ENCODE measurements at regions not wholly inside any gene's neighbourhood (a gene's known extent, or its start where the extent isn't known, plus 50 kb on each side); places are given as distances from the start of the nearest gene placed in this dataset.

- H3K27me3 Mint-ChIP-seq (ENCODE audit: low read depth in 3 of 3), result peaks cover 0 to 1% (median 0%) of the 10 kb centered on the region in 3 donors
- H3K4me1 Mint-ChIP-seq, result no peaks in the 10 kb centered on the region
- Histone ChIP-seq H3K36me3 (replicated peaks in 1 of 2; ENCODE audit: control insufficient read depth in 1 of 2, insufficient read depth in 2 of 2, low read length in 2 of 2) (no peaks in the 10 kb centered on the region), H2AFZ (ENCODE audit: insufficient read depth, low read depth, low read length, poor library complexity, severe bottlenecking) (no peak overlapping the region), H3K4me3 (replicated peaks in 1 of 3; ENCODE audit: low read depth in 2 of 3, low read length in 3 of 3) (no peak overlapping the region), H3K4me1 (ENCODE audit: control insufficient read depth in 1 of 2, insufficient read depth in 2 of 2, low read length in 2 of 2) (no peaks in the 10 kb centered on the region), H3K79me2 (ENCODE audit: insufficient read depth, low read length) (no peaks in the 10 kb centered on the region), H3K4me2 (replicated peaks; ENCODE audit: extremely low read depth, low read length, poor library complexity, severe bottlenecking) (no peak overlapping the region), H3K27me3 (ENCODE audit: control insufficient read depth in 2 of 2, insufficient read depth in 2 of 2, low read length in 2 of 2) (no peaks in the 10 kb centered on the region), H3K9me3 (replicated peaks in 1 of 2; ENCODE audit: control insufficient read depth in 1 of 2, insufficient read depth in 1 of 2, low read length in 2 of 2) (no peaks in the 10 kb centered on the region), H4K20me1 (ENCODE audit: insufficient read depth, low read length) (no peaks in the 10 kb centered on the region), H3K27ac (ENCODE audit: low read depth in 1 of 2, low read length in 2 of 2) (no peak overlapping the region), H3K9ac (ENCODE audit: insufficient read depth, low read length, poor library complexity, severe bottlenecking) (no peak overlapping the region)
- H3K36me3 Mint-ChIP-seq, result no peaks in the 10 kb centered on the region
- no peak overlapping the region for H3K4me3 Mint-ChIP-seq
- WGBS (ENCODE audit: insufficient coverage), result no CpG with 5 or more reads among the region's 1 CpG
- intact Hi-C loops (cut with micrococcal nuclease), result no loop called here
- no peak for TF ChIP-seq CTCF (IDR thresholded peaks at IDR 0.05)
- H3K9me3 Mint-ChIP-seq, result peaks cover 0 to 3% (median 2%) of the 10 kb centered on the region in 7 donors
- H3K27ac Mint-ChIP-seq, result no peak overlapping the region
- DNase-seq, result no peak
Observed at GRCh38 chr2:192749611-192750200, 555.0 kb upstream of the TMEFF2 start.

DNA sequence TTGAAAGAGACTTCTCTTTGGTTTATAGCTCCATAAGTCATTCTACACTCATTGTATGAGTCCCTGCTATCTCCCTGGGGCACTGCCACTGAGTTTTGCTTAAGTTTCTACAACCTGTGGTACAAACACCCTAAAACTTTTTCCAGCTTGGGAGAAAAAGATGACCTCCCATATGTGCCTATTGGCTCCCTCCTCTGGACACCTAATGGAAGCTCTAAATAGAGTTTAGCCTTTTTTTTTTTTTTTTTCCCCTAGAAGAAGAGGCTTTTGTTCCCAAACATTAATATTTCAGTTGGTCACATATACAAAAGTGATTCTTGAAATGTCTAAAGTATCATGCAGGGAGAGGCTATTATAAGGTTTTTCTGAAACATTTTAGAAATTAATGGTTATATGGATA is 547.2 kb upstream of the TMEFF2 start:
- Mint-ChIP-seq H3K36me3 (no peaks in the 10 kb centered on the region), H3K4me1 (no peaks in the 10 kb centered on the region), H3K27me3 (ENCODE audit: low read depth in 3 of 3) (no peaks in the 10 kb centered on the region), H3K4me3 (no peak overlapping the region), H3K27ac (no peak overlapping the region), H3K9me3 (peaks cover 0 to 2% (median 0%) of the 10 kb centered on the region in 7 donors)
- no peaks in the 10 kb centered on the region for H4K20me1 ChIP-seq (ENCODE audit: insufficient read depth, low read length)
- no peak for TF ChIP-seq CTCF (IDR thresholded peaks at IDR 0.05)
- H3K9ac ChIP-seq (ENCODE audit: insufficient read depth, low read length, poor library complexity, severe bottlenecking), result no peak overlapping the region
- no peaks in the 10 kb centered on the region for H3K27me3 ChIP-seq (ENCODE audit: control insufficient read depth in 2 of 2, insufficient read depth in 2 of 2, low read length in 2 of 2)
- H3K4me2 ChIP-seq (replicated peaks; ENCODE audit: extremely low read depth, low read length, poor library complexity, severe bottlenecking), result no peak overlapping the region
- intact Hi-C loops (cut with micrococcal nuclease), result no loop called here
- no peak overlapping the region for H3K27ac ChIP-seq (ENCODE audit: low read depth in 1 of 2, low read length in 2 of 2)
- no peaks in the 10 kb centered on the region for H3K4me1 ChIP-seq (ENCODE audit: control insufficient read depth in 1 of 2, insufficient read depth in 2 of 2, low read length in 2 of 2)
- no peak overlapping the region for H2AFZ ChIP-seq (ENCODE audit: insufficient read depth, low read depth, low read length, poor library complexity, severe bottlenecking)
- H3K4me3 ChIP-seq (replicated peaks in 1 of 3; ENCODE audit: low read depth in 2 of 3, low read length in 3 of 3), result no peak overlapping the region
- DNase-seq, result no peak
- peaks cover 0 to 2% of the 10 kb centered on the region in 2 donors for H3K9me3 ChIP-seq (replicated peaks in 1 of 2; ENCODE audit: control insufficient read depth in 1 of 2, insufficient read depth in 1 of 2, low read length in 2 of 2)
- no peaks in the 10 kb centered on the region for H3K36me3 ChIP-seq (replicated peaks in 1 of 2; ENCODE audit: control insufficient read depth in 1 of 2, insufficient read depth in 2 of 2, low read length in 2 of 2)
- H3K79me2 ChIP-seq (ENCODE audit: insufficient read depth, low read length), result no peaks in the 10 kb centered on the region

All from CD14-positive monocyte (primary cell).